Epidermal melanocyte (primary cell): ENCODE measurements at regions not wholly inside any gene's neighbourhood (a gene's known extent, or its start where the extent isn't known, plus 50 kb on each side); places are given as distances from the start of the nearest gene placed in this dataset.
"Not testable (repeated sequence)": the region's sequence is repeated elsewhere in the genome, so short reads cannot be mapped to it uniquely, and the experiment has no call there.

Source experiments
- DNase-seq: peaks from one replicate; pipeline ENCODE4 v3.0.0; 2011; ENCODE audit warnings: low spot score; ENCODE audit not compliant: insufficient read length

DNA sequence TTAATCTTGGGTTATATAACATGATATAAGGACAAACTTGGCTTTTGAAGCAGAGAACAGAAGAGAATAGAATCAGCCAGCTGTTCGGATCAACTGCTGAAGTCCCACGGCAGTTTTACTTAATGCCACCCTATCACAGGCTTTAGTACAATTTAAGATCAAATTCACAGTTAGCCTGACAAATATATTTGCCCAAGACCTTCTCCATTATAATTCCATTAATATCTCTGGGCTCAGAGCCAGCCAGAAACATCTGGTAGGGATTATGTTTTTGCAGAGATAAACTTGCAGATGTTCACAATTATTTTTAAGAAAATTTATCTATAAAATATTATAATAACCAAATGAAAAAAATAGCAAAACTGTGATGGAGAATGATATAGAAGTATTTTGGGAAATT is 381.4 kb downstream of the RAD51AP2 start:
- no peak for DNase-seq

- DNase-seq, result no peak
Measured at GRCh38 chr2:17136231-17136630, 382.0 kb downstream of the RAD51AP2 start.

DNA sequence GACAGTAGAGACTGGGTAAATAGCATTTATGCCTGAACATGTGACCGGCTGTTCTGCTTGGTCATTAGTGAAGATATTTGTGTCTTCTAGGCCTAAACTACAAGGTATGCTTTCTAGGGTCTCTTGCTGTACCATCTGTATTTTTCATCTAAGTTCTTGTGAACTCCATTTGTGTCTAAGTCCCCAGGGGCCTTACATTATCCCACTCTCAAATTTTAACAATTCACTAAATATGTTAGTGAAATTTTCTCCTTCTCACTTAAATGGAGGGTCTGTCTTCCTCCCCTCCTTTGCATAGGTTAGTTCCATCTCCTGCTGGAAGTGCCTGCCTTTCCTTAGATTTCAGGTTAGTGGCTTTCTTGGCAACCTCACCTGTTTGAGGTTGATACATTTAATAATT is 382.6 kb downstream of the RAD51AP2 start:
- DNase-seq, result no peak

DNA sequence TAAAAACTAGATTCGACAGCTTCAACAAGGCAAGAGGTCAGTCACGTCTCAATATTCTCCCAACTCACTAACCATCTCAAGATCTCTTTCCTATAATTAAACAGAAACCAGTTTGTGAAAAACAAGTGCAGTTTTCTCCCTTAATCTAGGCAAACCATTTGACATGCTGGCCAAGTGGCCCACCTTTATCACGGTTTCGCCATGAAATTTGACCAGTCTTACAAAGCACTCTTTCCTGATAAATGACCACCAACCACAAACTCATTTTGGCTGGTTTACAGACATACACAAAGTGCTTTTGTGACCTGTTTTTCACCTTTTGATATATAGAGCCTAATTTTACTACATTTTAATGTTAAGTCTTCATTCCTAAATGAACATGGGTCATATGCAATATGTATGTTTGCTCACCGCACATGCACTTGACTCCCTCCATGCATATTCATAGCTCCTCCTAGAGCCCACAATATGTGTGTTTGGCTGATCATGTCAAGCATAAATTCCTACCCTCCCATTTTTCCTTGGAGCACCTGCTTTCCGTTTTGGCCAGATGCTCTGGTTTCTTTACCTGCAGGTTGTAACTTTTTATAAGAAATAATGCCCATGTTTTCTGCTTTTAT is 385.1 kb downstream of the RAD51AP2 start:
- DNase-seq, result no peak

DNA sequence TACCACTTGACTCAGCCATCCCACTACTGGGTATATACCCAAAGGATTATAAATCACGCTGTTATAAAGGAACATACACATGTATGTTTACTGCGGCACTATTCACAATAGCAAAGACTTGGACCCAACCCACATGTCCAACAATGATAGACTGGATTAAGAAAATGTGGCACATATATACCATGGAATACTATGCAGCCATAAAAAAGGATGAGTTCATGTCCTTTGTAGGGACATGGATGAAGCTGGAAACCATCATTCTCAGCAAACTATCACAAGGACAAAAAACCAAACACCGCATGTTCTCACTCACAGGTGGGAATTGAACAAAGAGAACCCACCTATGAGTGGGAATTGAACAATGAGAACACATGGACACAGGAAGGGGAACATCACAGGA is 387.6 kb downstream of the RAD51AP2 start:
- not testable (repeated sequence) for DNase-seq

DNA sequence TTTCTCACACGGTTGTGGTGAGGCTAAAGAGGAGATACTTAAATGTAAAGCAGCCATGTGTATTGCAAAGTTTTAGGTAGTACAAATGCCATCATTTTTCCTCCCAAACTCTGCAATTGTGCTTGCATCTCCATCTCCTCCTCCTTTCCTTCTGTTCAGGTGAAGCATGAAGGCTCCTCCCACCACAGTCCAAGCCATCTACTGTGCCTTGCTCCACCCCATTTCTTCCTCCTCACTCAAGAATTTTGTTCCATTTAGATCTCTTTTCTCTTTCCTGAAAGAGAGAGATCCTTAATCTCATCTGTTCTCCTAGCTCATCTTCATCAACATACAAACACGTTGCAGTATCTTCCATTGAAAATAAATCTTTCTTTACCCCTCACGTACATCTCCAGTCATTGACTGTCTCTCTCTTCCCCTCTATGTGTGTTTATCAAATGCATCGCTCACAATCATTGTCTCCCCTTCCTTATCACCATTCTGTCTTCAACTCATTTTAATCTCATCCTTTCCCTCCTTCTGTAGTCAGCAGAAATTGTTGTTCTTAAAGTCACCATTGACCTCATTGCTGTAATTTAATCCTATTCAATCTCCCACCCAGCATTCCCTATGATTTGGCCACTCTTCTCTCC is 392.1 kb downstream of the RAD51AP2 start:
- DNase-seq, result no peak

DNA sequence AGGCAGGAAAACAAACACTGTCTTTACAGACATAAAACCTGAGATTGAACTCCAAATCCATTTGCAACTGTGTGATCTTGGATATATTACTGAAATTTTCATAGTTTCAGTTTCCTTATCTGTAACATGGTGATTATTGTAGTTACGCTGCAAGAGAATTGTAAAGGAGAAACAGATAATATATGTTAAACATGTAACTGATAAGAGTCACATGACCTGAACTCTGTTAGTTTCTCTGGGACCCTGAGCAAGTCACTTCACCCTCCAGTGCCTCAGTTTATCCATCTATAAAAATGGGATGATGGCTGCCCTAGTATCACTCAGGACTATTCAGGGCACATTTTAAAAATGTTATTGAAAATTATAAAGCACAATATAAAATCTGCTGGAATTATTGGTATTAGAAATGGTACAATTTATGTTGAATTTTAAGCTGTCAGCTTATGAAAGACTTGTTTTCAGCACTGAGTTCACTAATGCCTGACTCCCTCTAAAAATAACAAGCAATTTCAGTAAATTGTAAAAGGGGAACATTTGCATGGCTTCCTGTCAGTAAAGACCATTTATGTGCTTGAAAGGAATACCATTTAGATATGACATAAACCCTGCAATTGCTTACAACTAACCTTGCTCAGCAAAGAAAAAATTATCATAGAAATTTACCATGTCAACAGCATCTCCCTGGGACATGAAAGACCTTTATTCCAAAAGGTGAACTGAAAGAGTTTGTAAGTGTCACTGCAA is 393.5 kb downstream of the RAD51AP2 start:
- DNase-seq, result no peak

GRCh38 chr2:17122887-17123501 is 395.2 kb downstream of the RAD51AP2 start:
- no peak for DNase-seq

DNA sequence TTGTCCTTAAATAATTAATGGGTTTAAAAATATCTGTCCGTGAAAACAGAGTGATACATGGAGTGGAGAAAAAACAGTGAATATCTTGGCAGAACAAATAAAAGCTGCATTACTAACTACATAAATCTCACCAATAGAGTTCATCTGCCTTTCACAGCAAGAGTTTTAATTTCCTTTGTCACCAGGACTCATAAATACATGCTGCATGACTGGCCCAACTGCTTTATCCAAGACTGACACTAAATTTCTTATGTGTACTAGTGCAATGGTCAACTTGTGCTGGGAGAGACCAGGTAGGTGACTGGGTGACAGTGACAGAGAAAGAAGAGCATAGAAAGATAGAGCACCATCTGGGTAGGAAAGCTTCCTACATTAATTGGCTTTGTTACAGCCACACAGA is 402.8 kb downstream of the RAD51AP2 start:
- DNase-seq, result no peak

DNA sequence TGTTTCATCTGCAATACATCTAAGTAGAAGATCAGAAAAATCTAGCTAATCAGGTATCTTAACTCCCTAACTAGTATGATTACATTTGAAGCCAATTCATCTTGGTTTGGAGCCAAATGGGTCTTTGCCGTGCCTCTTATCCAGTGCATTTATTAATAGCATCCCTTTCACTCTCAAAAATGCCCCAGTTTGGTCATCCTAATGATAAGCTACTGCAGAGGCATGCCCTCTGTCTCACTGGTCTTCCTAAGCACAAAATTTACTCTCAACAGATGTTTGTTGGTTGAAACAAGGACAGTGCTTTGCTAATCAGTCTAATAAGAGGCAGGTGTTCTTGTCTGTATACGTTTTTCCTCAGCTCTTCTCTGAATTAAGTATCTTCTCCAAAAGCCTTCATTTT is 403.2 kb downstream of the RAD51AP2 start:
- DNase-seq, result no peak

DNA sequence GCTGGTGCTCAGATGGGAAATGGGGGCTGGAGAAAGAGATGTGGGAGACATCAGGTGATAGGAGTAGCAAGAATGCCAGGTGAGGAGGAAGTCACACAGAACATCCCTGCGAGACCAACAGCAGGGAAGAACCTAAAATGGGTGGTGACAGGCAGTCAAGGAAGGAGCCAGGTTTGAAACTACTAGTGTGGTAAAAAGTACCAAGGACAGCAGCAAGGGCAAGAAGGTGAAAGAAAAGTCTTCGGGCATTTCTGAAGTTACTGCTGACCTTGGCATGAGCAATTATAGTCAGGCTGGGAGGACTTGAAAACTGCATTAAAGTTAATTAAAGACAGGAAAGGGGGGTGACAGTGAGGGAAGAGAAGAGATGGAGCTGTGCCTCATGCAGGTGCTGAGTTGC is 410.4 kb downstream of the RAD51AP2 start:
- DNase-seq, result no peak

- no peak for DNase-seq
Measured at GRCh38 chr2:17107151-17107550, 411.1 kb downstream of the RAD51AP2 start.

DNA sequence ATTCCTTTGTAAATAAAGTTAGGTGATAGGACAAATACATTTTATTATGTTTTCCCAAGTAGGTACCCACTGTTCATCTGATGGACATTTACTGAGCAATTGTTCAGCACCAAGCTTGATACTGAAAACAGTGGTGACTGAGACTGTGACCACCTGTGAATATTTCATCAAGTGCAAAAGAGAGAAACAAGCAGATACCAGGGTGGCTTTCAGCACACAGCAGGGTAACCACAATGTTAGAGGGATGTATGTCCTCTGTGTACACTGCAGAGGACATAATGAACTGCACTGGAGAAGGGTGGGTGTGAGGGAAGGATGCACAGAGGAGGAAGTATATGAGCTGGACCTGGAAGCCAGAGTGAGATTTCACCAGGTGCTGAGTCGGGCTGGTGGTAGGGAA is 411.8 kb downstream of the RAD51AP2 start:
- DNase-seq, result no peak

- DNase-seq, result no peak
Measured at GRCh38 chr2:17104454-17104853, 413.8 kb downstream of the RAD51AP2 start.

- no peak for DNase-seq
Measured at GRCh38 chr2:17101596-17101995, 416.6 kb downstream of the RAD51AP2 start.

DNA sequence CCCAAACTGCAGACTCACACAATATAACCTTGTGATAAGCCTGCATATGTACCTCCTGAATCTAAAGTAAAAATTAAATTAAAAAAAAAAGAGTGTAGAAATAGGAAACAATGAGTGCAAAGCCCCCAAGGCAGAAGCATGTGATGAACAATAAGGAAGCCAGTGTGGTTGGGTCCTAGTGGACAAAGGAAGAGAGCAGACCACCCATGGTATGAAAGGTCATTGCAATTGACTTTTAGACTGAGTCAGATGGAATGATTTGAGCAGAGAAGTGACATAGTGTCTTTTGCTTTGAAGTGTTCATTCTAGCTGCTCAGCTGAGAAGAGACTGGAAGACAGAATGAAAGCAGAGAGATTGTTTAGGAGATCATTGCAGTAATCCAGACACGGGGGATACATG is 417.1 kb downstream of the RAD51AP2 start:
- no peak for DNase-seq

DNA sequence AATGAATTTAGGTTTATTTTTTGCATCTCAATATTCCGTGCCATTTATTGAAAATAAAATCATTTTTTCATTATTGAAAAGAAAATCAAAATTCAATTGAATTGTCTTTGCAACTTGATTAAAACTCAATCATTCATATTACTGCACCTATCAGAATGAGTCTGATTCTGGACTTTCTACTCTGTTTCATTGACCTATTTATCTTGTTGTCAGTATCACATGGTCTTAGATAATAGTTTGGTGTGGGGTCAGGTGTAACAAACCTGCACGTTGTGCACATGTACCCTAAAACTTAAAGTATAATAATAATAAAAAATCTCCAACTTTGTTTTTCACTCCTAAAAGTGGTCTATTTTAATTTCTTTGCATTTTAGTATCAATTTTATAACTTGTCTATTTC is 422.9 kb downstream of the RAD51AP2 start:
- no peak for DNase-seq

DNA sequence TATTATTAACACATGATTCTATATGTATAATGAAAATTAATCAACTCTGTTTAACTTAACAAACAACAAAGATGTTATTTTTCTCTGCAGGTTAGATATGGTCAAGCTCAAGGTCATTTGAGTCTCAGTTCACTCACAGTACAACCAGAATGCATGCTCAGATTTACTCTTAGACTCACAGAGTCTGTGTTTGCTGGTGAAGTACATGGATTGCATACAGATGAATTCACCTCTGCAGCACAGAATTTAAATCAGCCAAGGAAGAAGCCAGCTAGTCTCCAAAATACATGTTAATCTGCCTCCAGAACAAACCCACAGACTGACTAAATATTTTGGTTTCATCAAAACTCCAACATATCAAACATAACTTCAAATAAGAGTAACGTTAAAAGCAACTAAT is 424.5 kb downstream of the RAD51AP2 start:
- no peak for DNase-seq

GRCh38 chr2:17086990-17087389 is 421.4 kb upstream of the CYRIA start:
- no peak for DNase-seq

- no peak for DNase-seq
Measured at GRCh38 chr2:17085546-17086202, 420.0 kb upstream of the CYRIA start.

DNA sequence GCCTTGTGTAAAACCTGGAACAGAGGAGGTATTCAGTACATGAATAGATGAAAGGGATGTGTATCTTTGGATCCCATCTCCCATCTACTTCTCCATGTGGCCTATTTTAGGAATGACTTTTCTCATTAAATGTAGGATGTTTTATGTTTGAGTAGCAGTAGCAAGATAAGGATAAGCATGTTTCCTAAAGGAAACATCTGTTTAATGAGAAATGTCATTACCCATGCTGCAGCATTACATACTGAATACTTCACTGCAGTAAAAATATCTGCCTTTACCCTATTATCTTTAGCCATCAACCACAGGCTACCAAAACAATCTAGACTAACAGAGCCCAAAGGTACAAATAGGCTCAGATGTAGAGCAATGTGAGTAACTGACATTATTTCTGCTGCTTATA is 419.2 kb upstream of the CYRIA start:
- no peak for DNase-seq

- DNase-seq, result no peak
Measured at GRCh38 chr2:17083902-17084301, 418.3 kb upstream of the CYRIA start.
